DMS153 treated with DMSO at 0.1 percent for 48 hours (cell line): ENCODE measurements at regions not wholly inside any gene's neighbourhood (a gene's known extent, or its start where the extent isn't known, plus 50 kb on each side); places are given as distances from the start of the nearest gene placed in this dataset.

Source experiments
- DNase-seq: peaks from one replicate; lab custom pipeline; 2025; ENCODE audit not compliant: unreplicated experiment; lab: John Stamatoyannopoulos, UW

- no peak for DNase-seq
Measured at GRCh38 chr6:81694855-81695254, 57.6 kb downstream of the TENT5A start.

DNA sequence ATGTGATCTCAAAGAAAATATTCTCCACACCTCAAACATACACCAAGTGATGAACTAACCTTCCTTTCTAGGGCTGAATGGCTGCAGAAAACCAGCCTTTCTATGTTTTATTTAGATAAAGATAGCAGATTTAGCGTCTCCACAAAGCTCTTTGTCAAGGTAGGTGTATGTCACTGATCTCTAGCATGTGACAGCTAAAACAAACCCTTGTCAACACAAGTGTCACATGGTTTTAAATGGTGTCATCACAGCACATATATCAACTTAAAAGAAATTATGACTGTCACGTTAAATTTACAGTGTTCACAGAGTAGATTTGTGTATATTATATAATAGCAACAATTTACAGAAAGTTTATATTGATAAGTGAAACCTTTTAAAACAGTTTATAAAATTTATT lies 58.3 kb downstream of the TENT5A start:
- DNase-seq = no peak

DNA sequence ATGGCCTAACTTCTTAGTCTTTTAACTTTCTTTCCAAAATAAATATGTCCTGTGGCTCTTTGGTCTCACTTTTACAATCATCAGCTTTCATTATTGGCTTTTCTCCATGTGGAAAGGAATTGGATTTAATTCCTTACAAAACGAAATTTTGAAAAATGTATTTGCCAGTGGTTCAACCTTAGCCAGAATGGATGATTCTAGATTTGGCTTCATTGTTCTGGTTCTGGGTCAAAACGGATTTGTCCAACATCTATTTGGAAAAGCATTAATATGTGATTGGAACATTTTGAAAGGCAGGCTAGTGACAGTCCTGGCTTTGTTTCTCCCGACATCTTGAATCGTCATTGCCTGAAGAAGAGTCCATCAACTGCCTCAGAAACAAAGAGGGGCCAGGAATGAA lies 59.2 kb downstream of the TENT5A start:
- DNase-seq = no peak

- DNase-seq = no peak
Measured at GRCh38 chr6:81690073-81690472, 62.4 kb downstream of the TENT5A start.

GRCh38 chr6:81689580-81689979 lies 62.9 kb downstream of the TENT5A start:
- no peak for DNase-seq

DNA sequence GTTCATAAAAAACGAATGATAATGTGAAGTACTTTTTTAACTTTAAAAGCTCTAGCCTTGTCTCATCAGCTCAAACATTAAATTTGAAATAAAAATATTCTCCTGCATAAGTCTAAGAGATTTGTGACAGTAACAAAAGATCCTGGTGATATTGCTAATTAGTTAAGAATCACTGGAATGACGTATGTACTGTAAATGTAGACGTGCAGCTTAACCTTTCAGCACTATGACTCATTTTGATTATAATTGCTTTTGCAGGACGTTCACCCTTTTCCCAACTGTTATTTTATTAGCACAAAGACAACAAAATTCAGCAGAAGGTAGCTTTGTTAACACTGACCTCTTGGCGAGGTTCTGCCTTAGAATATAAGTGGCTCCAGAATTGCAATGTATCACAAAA lies 68.6 kb downstream of the TENT5A start:
- DNase-seq = no peak

GRCh38 chr6:81682858-81683620 lies 69.4 kb downstream of the TENT5A start:
- no peak for DNase-seq

DNA sequence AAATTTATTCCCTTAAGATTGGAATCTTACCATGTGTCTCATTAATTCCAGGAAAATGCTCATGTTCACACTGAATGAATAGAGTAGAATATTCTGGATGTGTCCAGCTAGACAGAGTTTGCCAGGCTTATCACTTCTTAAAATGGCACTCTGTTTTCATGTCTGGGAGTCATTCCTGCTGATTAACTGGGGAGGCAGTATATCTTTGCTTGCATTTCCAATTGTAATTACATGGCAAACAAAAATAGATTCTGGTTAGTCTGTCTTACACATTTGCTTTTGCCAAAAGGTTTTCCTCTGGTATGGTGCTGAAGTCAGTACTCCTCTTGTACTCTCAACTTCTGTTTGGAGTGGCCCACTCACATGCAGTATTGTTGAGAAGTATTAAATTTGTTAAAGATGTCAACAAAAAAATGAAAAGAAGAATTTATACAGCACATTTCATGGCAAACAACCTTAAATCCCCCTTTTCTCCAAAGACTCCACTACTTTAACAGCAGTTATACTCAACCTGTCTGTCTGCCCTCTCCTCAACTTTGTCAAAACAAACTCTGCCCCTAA lies 70.2 kb downstream of the TENT5A start:
- DNase-seq = no peak

DNA sequence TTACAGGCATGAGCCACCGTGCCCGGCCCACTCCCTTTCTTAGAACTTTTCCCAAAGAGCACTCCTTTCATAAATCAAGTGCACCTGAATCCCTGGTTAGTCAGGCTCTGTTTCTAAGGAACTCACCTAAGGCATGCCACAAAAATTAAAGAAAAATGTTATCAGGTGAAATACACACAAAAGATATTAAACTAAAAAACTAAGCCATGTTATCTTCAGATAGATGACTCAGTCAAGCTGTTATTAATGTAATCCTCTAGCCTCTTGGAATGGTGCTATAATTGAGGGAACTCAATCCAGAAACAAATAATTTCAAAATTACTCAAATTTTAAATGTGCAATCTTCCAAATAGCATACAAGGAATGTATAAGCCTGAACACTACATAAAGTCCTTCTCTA lies 83.0 kb downstream of the TENT5A start:
- no peak for DNase-seq

DNA sequence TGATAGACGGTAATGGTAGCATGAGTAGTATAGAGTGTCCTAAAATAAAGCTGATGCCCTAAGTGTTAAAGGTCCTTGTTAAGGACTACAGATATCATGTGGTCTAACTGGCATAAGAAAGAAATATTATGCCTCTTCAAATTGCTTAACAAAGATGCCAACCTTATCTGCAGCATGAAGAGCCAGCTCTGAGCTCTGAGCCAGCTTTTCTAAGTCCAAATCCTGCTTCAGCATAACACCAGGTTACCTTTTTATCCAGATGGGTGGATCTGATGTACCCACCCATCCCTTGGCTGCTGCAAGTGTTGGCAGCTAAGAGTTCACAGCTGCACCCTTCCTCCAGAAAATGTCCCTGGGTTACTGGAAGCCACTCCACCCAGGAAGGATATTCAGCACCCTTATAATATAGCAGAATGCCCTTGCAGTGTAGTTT lies 83.8 kb downstream of the TENT5A start:
- no peak for DNase-seq

DNA sequence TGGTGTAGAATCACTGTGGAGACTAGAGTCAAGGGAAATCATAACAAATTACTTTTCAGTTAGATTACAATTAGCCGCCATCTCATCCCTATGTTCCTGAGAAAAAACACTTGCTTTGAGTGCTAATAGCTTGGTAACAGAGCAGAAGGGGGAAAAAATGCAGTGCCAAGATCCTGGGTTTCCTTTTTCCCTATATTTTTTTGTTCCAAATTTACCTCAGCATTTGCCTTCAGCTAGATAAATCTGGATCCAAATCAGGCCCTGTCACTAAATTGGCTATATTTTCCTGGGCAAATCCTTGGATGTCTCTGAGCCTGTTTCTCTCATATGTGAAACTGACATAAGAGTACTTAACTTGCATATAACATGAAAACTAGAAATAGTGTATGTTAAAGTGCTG lies 86.0 kb downstream of the TENT5A start:
- DNase-seq = no peak

DNA sequence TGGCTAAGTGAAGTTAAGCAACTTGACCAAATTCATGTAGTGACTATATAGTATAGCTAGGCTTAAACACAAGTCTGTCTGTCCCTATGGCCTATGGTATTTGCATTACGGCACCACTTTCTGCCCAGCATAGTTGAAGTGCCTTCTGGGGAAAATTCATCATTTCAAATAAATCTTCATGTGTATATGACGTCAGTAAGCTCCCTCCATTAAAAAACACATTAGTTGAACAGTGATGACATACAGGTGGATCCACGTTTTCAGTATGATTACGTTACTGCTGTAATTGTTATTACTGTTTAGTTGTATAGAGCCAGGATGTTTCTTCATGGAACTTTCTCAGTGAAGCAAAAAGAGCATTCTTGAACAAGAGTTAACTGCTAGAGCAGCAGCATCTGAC lies 96.2 kb downstream of the TENT5A start:
- no peak for DNase-seq

DNA sequence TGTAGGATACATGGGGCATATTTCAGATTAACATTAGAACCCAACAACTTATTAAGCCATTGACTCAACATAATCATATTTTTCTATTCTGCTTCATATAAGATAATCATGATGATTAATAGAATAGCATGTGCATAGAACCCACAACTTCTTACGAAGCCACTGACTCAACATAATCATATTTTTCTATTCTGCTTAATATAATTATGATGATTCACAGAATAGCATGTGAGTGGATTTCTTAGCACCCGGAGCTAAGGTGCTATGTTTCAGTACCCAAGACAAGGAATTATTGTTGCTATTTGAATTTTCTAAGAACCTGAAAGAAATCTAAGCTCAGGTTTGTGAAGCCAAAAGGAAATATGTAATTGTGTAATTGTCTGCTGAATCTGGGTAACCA lies 96.8 kb downstream of the TENT5A start:
- DNase-seq = no peak

DNA sequence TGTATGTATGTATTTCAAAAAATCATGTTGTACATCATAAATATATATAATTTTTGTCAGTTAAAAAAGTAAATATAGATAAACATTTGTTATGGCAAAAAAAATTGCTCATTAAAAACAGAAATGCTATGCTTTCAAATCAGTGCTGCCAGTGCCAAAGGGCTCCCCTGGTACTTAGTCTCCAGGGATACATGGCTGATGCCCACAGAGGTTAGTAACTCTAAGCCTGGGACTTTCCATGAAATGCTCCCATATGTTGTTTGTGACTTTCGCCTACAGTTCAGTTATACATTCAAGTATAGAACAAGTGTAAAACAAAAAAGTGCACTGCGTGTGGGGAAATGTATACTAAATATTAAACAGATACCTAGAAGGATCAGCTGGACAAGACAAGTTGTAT lies 104.0 kb downstream of the TENT5A start:
- DNase-seq = no peak

- no peak for DNase-seq
Measured at GRCh38 chr6:81643156-81643555, 109.3 kb downstream of the TENT5A start.

DNA sequence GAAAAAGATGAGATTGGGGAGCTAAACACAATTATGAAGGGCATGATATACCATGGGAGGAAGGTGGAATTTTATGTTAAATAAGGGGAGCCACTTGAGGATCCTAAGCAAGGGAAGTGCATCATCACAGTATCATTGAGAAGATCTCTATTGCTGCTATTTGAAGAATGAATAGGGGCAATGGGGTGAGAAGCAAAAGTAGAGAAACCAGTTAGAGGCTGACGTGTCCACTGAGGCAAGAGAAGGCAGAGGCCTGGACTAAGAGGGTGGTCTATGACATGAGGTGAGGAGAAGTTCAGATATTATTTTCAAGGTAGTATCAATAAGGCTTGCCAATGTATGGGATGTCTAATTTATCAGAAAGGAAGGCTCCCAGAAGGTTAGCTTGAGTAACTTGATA lies 111.6 kb downstream of the TENT5A start:
- no peak for DNase-seq

- no peak for DNase-seq
Measured at GRCh38 chr6:81640126-81640525, 112.4 kb downstream of the TENT5A start.

DNA sequence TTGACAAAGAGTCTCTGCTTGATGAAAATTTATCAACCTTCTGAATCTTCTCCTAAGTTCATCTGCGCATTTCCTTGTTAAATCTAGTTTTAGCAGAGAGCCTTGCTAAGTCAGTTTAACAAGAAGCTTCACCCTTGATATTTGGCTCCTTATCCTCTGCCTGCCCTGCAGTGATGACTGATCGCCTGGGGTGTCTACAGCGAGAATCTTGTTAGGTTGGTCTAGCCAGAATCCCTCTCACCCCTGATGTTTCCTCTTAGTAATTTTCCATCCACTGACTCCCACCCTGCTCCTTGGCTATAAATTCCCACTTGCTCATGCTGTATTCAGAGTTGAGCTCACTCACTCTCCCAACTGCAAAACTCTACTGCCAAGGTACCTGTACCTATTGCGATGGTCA lies 114.1 kb downstream of the TENT5A start:
- no peak for DNase-seq

GRCh38 chr6:81636930-81637568 lies 115.4 kb downstream of the TENT5A start:
- DNase-seq = no peak

DNA sequence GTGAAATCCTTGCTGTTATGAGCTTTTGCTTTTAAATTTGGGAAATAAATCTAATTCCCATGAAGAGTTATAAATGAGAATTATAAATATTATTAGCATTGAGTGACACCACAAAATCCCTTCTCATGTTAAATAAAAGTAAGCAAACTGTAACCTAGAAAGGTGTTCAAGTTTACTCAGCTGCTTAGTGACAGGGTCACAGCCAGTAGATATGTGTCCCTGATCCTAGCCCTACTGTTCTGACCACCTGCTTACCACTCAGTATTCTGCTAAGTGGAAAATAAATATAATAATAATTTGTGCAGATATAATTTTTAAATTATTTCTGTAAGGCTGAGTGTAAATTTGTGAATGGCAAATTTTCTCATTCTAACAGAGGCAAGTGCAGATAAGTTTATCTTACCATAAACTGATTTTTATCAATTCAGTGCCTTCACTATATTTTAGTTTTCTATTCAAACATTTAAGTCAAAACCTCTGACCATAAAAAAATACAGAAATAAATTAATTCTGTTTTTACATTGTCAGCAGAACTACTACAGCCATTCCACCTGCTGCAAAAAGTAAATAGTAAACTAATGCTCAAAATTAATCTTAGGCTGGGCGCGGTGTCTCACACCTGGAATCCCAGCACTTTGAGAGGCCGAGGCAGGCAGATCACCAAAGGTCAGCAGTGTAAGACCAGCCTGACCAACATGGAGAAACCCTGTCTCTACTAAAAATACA lies 118.2 kb downstream of the TENT5A start:
- DNase-seq = no peak

- no peak for DNase-seq
Measured at GRCh38 chr6:81633391-81633790, 119.1 kb downstream of the TENT5A start.

GRCh38 chr6:81630719-81631118 lies 121.8 kb downstream of the TENT5A start:
- DNase-seq = no peak
